ENCODE measurements at regions not wholly inside any gene's neighbourhood (a gene's known extent, or its start where the extent isn't known, plus 50 kb on each side); places are given as distances from the start of the nearest gene placed in this dataset.
A peak's percentile ranks its signal among the peaks of the same experiment; 100 is the strongest.

DNA sequence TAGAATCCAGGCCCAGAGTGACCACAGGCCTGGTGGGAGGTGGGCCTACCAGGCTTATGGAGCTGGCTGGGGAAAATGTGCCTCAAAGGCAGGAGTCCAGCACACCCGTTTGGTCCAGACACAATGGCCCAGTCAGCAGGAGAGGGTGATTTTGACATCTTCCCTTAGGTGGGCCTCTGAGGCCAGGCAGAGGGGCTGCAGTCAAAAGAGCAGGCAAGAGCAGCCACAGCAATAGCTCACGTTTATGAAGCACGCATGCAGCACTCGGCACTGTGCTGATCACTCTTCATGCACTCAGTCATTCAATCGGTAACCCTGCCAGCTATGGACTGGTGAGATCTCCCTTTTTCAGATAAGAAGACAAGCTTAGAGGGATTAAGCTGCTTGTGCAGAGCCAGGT is 146.8 kb downstream of the LRIG2 start:
- DNase-seq, result no peak

DNA sequence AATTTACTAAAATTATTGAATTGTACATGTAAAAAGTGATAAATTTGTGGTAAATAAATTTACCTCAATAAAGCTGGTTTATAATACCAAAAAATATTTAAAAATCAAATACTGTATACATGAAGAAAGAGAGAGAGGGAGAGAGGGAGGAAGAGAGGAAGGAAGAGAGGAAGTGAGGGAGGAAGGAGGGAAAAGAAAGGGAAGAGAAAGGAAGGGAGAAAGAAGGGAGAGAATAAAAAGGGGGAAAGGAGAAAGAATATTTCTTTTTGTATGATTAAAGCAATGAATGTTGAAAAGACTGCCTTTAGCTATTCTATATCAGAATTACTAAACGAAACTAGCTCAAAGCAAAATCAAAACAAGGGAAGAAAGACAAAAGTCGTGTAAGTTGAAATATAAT is 150.0 kb downstream of the LRIG2 start:
- no peak for DNase-seq

DNA sequence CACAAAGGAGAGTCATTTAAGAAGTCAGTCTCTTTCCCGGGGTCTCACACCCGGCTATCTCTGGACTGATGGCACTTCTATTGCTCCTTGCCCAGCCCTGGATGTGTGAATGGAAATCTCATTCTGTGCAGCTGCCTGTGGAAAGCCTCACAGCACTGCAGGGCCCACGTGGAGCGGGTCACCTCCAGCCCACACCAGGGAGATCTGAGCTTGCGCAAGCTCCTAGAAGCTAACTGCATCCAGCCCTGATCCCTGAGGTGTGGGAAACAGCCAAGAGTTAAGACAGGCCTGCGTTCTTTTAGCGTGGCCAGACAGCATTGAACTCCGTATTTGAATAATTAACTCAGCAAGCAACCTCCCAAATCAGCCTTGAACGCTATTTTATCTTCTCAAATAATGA is 150.5 kb downstream of the LRIG2 start:
- DNase-seq, result no peak

GRCh38 chr1:113226148-113226547 is 153.2 kb downstream of the LRIG2 start:
- DNase-seq, result no peak

DNA sequence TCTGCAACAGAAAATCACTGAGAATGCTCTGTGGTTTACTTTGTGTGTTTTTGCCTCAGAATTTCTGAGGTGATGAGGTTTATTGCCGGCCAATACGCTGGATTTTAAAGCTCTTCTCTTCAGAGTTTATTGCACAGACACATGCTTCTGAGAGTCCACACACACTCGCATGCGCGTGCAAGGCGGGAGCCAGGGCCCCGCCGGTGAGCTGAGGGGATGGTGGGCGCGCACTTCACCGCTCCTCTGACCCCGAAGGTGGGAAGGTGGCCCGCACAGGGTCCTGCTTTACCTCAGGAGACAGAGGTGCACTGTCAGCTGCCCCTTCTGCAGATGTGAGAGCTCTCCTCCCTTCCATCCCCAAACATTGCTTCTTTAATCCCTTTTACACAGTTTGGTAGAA is 158.4 kb upstream of the MAGI3 start:
- no peak for DNase-seq

- no peak for DNase-seq
Observed at GRCh38 chr1:113233441-113233840, 156.9 kb upstream of the MAGI3 start.

DNA sequence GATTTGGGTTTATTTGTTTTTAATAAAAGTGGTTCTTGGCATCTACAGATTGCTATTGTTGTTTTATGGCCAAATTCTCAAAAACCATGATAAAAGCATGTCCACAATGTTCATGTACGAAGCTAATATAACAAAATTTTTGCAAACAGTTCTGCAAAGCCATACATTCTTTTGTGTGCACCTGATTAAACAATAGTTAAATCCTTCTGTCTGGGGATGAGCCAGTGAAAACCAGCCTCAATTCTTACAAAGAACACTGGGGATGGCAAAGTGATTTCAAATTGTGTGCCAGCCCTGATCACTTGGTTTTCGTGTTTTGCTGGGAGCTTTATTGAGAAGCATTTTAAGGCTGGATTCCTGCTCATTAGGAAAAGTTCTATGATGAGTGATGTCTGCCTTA is 149.1 kb upstream of the MAGI3 start:
- DNase-seq, result no peak

DNA sequence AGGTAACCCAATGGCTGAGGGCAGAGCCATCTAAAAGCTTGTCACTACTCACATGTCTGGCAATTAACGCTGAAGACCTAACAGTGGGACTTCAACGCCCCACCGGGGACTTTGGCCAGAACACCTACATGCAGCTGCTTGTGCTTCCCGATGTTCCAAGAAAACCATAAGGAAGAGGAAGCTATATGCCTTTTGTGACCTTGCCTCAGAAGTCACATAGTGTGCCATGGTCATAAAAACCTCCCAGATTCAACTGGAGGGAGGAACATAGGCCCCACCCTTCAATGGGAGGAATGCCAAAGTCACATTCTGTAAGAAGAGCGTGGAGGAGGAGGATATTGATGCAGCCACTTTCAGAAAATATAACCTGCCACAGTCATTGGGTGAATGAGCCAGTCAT is 147.8 kb upstream of the MAGI3 start:
- no peak for DNase-seq

DNA sequence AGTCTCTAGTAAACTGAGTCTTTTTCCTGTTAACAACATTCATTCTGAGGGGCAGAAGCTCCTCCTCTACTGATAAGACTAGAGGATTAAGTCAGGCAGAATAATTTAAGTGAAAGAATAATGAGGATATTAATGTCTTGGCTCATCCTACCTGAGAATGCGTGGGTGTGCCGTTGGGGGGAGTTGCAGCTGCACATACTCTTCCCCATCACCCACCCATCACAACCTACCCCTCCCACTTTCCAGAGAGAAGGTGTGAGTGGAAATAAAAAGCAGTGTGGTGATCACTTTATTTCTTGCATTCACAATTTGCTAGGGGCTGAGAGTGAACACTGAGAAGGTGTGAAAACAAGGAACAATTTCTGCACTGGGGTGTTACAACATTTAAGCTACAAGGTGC is 146.8 kb upstream of the MAGI3 start:
- DNase-seq, result no peak

GRCh38 chr1:113244112-113244820 is 146.0 kb upstream of the MAGI3 start:
- no peak for DNase-seq

GRCh38 chr1:113245252-113245651 is 145.1 kb upstream of the MAGI3 start:
- DNase-seq, result no peak

DNA sequence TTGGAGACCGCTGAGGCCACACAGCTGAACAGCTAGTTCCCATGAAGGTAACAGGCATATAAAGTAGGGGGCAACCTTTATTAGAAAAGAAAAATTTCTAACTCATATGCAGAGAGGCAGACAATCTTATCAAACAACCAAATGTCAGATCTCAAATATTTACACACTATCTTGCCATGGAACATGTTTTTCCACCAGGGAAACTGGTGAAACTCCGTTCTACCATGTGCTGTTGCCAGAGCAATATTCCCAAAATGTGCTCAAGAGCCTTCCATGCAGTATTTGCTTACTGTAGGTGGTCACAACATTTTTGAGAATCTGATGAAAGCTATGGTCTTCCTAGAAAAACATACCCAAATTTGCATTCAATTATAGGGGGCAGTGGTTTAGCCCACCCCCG is 143.4 kb upstream of the MAGI3 start:
- no peak for DNase-seq

GRCh38 chr1:113247355-113247754 is 143.0 kb upstream of the MAGI3 start:
- no peak for DNase-seq

DNA sequence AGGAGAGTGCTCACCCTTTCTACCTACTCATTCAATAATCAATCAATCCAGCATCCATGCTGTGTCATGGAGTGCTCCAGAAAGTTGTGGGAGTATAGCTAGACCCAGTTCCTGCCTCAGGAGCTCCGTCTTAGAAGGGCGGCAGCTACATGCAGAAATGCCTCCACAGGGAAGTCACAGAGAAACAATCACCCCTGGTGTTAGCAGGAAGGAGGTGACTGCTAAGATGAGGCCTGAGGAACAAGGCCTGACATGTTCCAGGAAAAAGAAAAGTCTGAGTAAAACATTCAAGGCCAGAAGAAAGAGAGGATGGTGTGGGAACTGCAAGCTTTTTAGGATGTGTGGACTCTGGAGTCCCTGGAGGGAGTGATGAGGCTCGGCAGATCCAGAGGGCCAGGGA is 142.5 kb upstream of the MAGI3 start:
- DNase-seq, result no peak

- no peak for DNase-seq
Observed at GRCh38 chr1:113248494-113248893, 141.8 kb upstream of the MAGI3 start.

DNA sequence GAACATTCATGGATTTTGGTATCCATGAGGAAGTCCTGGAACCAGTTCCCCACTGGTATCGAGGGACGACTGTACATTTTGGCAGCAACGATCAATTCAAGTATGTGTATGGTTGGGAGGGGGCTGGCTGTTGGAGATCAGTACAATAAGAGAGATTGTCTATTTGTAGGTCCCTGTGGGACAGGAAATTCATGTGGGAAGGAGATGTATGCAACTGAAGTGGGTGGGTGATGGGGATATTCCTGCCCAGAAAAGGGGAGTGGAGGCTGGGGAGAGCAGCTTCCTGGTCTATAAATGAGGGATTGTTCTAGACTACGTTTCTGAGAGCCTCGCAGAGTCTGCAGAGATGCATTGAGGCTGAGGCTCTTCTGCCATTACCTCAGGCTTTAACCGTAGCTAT is 140.2 kb upstream of the MAGI3 start:
- no peak for DNase-seq

GRCh38 chr1:113252166-113252565 is 138.1 kb upstream of the MAGI3 start:
- DNase-seq, result no peak

GRCh38 chr1:113253187-113253586 is 137.1 kb upstream of the MAGI3 start:
- DNase-seq, result no peak

DNA sequence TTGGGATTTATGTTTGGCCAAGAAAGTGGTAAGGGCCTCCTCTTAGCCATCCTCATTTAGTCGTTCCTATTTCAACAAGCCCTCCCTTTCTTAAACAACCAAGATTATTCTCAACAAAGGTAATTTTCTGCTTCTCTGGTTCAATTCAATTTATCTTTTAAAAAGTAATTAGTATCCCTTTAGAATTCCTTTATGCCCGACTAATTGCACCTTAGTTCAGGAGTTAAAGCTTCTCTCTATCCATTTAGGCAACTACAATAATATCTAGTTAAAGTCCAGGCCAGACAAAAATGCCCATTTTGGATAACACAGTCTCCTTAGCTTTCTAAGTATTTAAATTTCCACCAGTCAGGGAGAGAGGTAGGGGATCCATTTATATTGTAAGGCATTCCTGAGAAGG is 136.7 kb upstream of the MAGI3 start:
- DNase-seq, result no peak

- DNase-seq, result peak; percentile 64
Observed at GRCh38 chr1:113255038-113255719, 135.1 kb upstream of the MAGI3 start.

DNA sequence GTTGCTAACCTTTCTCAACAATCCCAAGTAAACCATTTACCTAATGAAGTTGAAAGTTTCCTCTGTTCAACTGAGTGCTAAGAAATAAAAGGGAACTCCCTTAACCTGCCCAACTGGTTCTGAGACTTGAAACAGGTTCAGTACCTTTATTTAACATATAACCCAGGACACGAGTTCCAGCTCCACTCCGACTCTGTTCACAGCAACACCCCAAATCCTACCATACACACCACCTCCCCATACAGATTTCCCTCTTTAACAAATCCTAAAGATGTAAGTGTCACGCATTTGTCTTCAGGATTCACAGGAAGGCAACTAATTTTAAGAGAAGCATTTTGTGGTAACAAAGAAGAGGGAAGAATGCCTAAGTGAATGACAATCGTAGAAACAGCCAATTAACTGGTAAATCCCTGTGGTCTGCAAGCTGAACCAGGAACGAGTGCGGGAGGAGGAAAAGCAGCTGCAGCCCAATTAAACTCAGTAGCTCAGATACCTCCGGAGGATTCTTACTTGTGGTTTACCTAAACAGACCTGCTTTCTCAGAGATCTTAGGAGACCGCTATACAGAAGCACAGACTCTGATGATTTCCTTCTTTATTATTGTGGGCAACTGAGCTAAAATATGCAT is 134.5 kb upstream of the MAGI3 start:
- no peak for DNase-seq

DNA sequence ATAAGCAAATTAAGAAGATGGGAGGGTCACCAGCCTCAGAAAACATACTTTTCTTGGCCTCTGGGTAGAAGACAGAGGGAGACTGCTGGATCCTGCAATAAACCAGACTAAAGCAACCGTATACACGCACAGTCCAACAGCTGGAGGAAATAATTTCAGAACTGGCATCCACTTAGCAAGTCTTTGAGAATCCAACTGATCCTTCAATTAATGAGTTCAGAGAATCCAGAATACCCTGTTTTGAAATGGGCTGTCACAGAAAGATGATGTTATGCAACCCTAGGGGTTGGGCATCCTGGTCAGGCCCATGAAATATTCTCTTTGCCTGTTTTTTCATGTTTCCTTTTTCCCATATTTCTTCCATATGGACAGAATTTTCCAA is 134.0 kb upstream of the MAGI3 start:
- DNase-seq, result no peak

DNA sequence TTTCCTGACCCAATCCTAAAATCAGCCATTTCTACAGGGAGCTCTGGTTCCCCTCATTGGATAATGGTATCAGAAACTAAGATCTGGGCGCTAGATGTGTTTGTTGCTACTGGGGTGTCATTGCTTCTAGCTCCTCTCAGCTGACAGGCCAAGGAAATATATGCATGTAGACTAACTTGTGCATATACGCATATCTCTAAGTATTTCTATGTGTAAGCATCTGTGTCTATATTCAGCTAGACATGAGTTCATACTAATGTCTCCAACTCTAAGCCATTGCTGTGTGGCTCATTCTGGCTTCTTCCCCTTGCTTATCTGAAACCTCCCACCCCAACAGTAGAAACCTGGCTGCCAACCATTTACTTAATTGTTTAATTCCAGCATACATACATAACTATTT is 130.3 kb upstream of the MAGI3 start:
- no peak for DNase-seq

DNA sequence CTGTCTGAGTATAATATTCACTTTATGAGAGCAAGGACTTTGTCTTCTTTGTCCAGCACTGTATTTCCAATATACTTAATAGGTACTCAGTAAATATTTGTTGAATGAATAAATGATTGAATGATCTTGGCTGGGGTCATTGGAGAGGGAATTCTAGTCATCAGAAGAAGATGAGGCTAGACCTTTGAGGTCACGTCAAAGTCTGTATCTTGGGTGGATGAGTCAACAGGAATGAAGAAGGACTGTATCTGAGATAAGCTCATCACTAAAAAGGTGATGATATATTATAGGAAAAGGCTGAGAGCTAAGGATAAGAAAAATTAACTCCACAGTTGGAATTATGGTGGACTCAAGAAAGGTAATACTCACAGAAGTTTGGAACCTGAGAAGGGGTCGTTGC is 125.1 kb upstream of the MAGI3 start:
- no peak for DNase-seq

- no peak for DNase-seq
Observed at GRCh38 chr1:113266788-113267187, 123.5 kb upstream of the MAGI3 start.
